Left lung (tissue), 4 donors: ENCODE measurements at regions not wholly inside any gene's neighbourhood (a gene's known extent, or its start where the extent isn't known, plus 50 kb on each side); places are given as distances from the start of the nearest gene placed in this dataset.

ENCODE experiments used
- ATAC-seq: fragments of 200-7000 bp; cut with Tn5 transposase; one replicate; pipeline ENCODE4 v1.9.1; 2020; ENCODE audit warnings: moderate library complexity
- DNase-seq, 4 donors: peaks; one replicate each; pipeline ENCODE4 v3.0.0-alpha.2; 2013 to 2020
- H3K27ac ChIP-seq, 2 donors: fragments of 200-600 bp; sonication (generic) in 1 of 2; one replicate each; pipeline versions ENCODE4 v1.5.0 to v1.8.0; 2020 to 2021
- H3K27me3 ChIP-seq, 2 donors: fragments of 200-600 bp; sonication (generic) in 1 of 2; one replicate each; pipeline versions ENCODE4 v1.5.0 to v1.8.0; 2020 to 2021
- H3K36me3 ChIP-seq, 2 donors: fragments of 200-600 bp; sonication (generic) in 1 of 2; one replicate each; pipeline versions ENCODE4 v1.5.0 to v1.8.0; 2020 to 2021
- H3K4me1 ChIP-seq, 2 donors: fragments of 200-600 bp; one replicate each; pipeline ENCODE4 v1.8.0; 2021
- H3K4me3 ChIP-seq, 2 donors: fragments of 200-600 bp; sonication (generic) in 1 of 2; one replicate each; pipeline versions ENCODE4 v1.5.0 to v1.8.0; 2020 to 2021; ENCODE audit warnings: mild to moderate bottlenecking in 1 of 2
- H3K9me3 ChIP-seq, 2 donors: fragments of 200-600 bp; sonication (generic) in 1 of 2; one replicate each; pipeline versions ENCODE4 v1.5.0 to v1.8.0; 2020 to 2021
- intact Hi-C, 2 donors: fragments of 100-400 bp; cut with DNase I; formaldehyde crosslinking; loops; one replicate each; pipeline versions ENCODE4 v1.11.2 to v1.14.2; 2022
- TF ChIP-seq, protein P1 (sequence below), 2 donors: fragments of 200-600 bp; sonication (generic) in 1 of 2; IDR thresholded peaks; one replicate each; pipeline versions ENCODE4 v1.5.0 to v1.8.0; 2021; ENCODE audit warnings: antibody characterized with exemption in 2 of 2
- donor health status: DM: no; HTN: yes; CAD: no.
- donor health status: DM: no; HTN: no; CAD: no.

DNA sequence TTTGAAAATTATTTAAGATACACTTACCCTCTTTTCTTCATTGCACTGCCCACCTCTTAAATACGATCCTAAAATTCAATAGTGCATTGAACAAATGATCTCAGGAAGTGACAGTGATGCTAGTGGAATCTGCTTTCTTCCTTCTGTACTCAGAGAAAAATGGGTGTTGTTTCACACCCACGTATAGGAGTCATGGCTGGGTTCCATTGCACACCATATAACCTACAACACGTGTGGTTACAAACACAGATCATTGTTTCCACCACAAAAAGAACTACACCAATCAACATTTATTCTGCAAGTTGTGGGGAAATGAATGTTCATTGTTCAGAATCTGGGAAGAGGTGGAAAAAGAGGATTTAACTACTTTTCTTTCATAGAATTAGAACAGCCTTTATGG, 275.9 kb downstream of the MAN2A1 start:
- DNase-seq (no peak), ATAC-seq (no peak)
- intact Hi-C loops, result no loop called here
- H3K36me3 ChIP-seq, result no peaks in the 10 kb centered on the region
- H3K27ac ChIP-seq, result no peak overlapping the region
- no peak overlapping the region for H3K4me3 ChIP-seq
- TF ChIP-seq, protein P1, sequence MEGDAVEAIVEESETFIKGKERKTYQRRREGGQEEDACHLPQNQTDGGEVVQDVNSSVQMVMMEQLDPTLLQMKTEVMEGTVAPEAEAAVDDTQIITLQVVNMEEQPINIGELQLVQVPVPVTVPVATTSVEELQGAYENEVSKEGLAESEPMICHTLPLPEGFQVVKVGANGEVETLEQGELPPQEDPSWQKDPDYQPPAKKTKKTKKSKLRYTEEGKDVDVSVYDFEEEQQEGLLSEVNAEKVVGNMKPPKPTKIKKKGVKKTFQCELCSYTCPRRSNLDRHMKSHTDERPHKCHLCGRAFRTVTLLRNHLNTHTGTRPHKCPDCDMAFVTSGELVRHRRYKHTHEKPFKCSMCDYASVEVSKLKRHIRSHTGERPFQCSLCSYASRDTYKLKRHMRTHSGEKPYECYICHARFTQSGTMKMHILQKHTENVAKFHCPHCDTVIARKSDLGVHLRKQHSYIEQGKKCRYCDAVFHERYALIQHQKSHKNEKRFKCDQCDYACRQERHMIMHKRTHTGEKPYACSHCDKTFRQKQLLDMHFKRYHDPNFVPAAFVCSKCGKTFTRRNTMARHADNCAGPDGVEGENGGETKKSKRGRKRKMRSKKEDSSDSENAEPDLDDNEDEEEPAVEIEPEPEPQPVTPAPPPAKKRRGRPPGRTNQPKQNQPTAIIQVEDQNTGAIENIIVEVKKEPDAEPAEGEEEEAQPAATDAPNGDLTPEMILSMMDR (IDR thresholded peaks at IDR 0.05), result no peak
- H3K9me3 ChIP-seq, result no peaks in the 10 kb centered on the region
- peaks cover 0 to 6% of the 10 kb centered on the region in 2 donors for H3K4me1 ChIP-seq
- H3K27me3 ChIP-seq, result no peaks in the 10 kb centered on the region

DNA sequence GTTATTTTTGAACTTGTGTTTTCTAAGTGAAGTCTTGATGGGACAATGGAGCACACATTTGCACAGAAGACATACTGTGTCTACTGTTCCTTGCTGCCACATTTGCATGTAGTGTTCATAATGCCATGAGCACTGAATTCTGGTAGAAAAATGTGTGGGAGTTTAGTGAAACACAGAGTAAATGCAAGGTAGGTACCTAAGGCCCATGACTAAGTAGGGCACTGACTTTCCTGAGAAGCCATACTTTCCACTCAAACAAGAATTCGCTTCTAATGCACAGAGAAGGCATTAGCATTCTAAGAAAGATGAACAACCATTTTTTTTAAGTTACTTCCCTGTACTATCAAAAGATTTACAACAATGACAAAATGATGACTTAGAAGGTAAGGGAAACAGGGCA, 282.2 kb downstream of the MAN2A1 start:
- no peak overlapping the region for H3K27ac ChIP-seq
- TF ChIP-seq, protein P1 (IDR thresholded peaks at IDR 0.05), result no peak
- intact Hi-C loops, result no loop called here

GRCh38 chr5:109981979-109982378, 292.3 kb downstream of the MAN2A1 start:
- Histone ChIP-seq H3K4me1 (no peaks in the 10 kb centered on the region), H3K4me3 (no peak overlapping the region), H3K9me3 (no peaks in the 10 kb centered on the region), H3K27me3 (no peaks in the 10 kb centered on the region), H3K36me3 (no peaks in the 10 kb centered on the region), H3K27ac (no peak overlapping the region)
- TF ChIP-seq, protein P1 (IDR thresholded peaks at IDR 0.05), result no peak
- ATAC-seq, result no peak
- DNase-seq, result no peak
- intact Hi-C loops, result no loop called here

More for the DNA sequence above, 282.2 kb downstream of the MAN2A1 start:
- H3K36me3 ChIP-seq, result no peaks in the 10 kb centered on the region
- DNase-seq (no peak), ATAC-seq (no peak)
- H3K27me3 ChIP-seq, result no peaks in the 10 kb centered on the region
- no peaks in the 10 kb centered on the region for H3K9me3 ChIP-seq
- H3K4me3 ChIP-seq, result no peak overlapping the region
- no peaks in the 10 kb centered on the region for H3K4me1 ChIP-seq

DNA sequence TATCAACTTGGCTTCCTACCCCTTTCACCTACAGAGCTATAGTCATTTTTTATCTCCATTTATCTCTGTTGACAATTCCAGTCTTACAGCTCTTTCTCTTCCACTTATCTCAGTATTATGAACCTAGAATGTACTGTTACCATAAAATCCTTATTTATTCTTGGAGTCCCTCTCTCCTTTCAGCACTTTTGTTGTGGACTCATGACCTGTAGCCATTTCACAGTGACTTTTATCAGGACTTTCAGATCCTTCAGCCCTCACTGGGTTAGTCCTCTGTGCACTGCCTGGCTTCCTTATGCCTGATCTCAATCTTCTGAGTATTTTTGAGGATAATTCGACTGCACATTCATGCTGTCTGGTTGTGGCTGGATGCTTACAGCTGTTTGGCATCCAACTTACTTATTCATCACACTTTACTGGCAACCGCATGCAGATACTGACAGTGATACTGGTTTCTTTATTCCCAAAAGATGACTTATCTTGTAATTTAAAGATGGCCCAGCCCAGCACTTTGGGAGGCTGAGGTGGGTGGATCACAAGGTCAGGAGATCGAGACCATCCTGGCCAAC, 293.3 kb downstream of the MAN2A1 start:
- H3K4me3 ChIP-seq, result no peak overlapping the region
- peaks cover 0 to 4% of the 10 kb centered on the region in 2 donors for H3K4me1 ChIP-seq
- intact Hi-C loops, result no loop called here
- DNase-seq, result no peak
- H3K27ac ChIP-seq, result no peak overlapping the region
- TF ChIP-seq, protein P1 (IDR thresholded peaks at IDR 0.05), result no peak
- no peaks in the 10 kb centered on the region for H3K36me3 ChIP-seq
- no peaks in the 10 kb centered on the region for H3K9me3 ChIP-seq
- H3K27me3 ChIP-seq, result no peaks in the 10 kb centered on the region
- ATAC-seq, result no peak

DNA sequence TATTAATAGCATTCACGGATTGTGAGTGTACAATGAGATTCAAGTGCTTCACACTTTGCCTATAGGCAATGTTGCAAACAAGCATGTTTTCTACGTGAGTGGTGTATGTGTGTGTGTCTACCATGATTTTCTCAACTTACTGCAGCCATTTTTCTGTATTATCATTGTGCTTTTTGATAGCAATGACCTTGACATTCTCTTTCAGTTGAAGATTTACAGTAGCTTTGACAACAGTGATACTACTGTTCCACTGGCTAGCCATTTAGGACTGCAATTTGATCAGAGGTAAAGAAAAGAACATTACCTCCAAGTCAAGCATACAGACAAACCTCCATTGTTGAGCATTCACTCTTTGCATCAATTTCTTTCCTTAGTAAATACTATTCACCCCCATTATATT, 297.0 kb downstream of the MAN2A1 start:
- ATAC-seq, result no peak
- TF ChIP-seq, protein P1 (IDR thresholded peaks at IDR 0.05), result no peak
- Histone ChIP-seq H3K27me3 (no peaks in the 10 kb centered on the region), H3K4me1 (peaks cover 0 to 4% of the 10 kb centered on the region in 2 donors), H3K4me3 (no peak overlapping the region), H3K9me3 (no peaks in the 10 kb centered on the region), H3K36me3 (no peaks in the 10 kb centered on the region), H3K27ac (no peak overlapping the region)
- intact Hi-C loops, result no loop called here
- DNase-seq, result no peak
